GM18870 (cell line): ENCODE measurements at regions not wholly inside any gene's neighbourhood (a gene's known extent, or its start where the extent isn't known, plus 50 kb on each side); places are given as distances from the start of the nearest gene placed in this dataset.

Experiments used
- ATAC-seq: cut with Tn5 transposase; IDR thresholded peaks from one replicate; pipeline ENCODE4 v1.9.1; 2021; ENCODE audit warnings: moderate library complexity; ENCODE audit not compliant: unreplicated experiment

DNA sequence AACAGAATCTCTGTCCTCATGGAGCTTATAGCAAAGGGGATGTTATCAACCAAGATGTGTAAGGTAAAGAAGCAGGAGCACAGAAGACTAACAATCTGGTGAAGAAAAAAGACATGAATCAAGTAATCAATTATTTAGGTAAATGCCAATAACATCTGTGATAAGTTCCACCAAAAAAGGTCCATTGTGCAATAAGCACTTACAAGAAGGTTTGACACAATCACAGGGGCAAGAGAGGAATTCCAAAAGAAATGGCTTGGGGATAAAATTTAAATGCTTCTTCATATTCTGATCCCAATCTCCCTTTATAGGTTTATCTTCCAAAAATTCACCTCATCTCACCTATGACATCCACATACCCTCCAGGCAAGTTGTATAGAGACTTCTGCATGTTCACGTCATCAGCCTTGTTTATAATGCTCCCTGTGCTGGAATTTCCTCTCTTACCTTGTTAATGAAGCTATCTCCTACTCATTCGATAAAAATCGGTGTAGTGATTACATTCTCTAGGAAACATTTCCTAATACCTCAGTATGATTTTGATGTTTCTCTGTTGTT, 53.6 kb upstream of the DPT start:
- ATAC-seq = no peak

DNA sequence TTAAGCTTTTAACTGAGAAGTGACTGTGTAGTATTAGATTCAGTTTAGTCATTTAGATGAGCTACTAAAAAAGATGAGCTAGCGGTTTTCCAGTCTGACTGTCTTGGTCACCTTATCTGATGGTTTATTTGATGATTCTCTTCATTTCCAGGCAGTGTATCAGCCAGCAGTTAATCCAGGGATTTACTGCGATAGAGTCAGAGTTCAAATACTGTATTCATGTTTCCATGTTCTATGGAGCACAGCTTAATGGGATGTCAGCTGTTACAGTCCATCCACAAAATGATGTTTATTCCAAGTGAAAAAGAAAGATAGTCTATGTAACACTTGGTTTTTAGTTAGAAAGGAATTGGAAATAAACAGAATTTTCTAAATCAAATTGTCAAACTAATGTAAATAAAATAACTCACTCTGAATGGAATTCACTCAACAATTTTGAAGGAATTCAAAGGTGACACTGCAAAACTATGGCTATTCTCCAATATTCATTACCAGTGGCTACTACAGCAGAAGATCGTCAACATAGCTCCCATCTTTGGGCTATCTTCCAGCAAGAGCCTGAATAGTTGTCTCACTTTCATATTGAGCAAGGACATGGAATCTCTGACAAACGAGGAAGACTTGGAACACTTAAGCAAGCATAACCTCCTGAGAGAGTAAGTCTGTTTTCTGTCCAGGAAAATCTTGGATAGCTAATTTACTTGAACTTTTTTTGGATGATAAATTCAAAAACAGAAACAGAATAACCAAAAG, 54.6 kb upstream of the DPT start:
- no peak for ATAC-seq

DNA sequence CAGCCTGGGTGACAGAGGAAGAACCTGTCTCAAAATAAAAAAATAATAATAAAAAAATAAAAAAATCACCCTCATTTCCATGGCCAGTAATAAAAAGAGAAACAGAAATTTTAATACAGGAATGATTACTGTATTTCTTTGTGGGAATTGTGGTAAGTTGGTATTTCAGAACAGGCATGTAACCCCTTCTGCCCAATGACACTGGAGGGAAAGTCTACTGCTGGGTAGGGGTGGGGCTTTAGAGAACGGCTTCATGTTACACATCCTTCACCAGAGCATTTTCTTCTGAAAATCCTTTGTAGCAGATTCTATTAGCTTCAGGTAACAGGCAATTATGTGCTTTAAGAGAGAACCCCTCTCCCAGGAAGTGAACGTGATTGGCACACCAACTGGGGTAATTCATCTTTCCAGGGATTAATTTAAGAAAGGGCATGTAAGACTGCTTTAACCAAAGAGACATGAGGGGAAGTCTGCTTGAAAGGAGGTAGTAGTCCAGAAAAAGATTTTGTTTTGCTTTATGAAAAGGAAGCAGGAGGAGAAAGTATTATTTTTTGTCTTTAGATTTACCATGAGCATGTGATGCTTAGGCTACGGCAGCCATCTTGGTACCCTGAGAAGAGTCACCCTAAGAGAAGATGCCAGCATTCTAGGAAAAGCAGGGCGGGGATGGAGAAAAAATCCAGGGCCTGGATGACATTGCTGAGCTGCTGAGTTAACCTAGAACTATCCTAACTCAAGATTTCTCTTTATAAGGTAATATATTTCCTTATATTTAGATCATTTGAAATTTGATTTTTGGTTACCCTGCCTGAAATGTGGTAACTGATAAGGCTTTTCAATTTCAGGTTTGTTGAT, 57.7 kb upstream of the DPT start:
- no peak for ATAC-seq

DNA sequence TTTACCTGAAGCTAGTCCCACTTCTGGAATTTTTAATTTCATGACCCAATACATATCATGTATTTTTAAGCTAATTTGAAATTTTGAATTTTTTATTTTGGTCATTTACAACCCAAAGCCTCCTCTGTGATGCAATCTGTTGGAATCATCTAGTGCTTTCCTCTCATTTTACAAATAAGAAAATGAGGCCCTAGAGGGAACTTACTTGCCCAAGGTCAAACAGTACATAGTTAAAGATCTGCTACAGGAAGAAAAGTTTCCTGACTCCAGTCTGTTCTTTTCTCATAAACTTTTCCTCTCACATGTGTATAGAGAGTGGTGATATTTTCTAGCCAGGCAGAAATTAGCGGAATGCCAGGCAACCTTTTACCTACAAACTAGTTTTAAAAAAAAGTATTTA, 59.3 kb upstream of the DPT start:
- no peak for ATAC-seq

DNA sequence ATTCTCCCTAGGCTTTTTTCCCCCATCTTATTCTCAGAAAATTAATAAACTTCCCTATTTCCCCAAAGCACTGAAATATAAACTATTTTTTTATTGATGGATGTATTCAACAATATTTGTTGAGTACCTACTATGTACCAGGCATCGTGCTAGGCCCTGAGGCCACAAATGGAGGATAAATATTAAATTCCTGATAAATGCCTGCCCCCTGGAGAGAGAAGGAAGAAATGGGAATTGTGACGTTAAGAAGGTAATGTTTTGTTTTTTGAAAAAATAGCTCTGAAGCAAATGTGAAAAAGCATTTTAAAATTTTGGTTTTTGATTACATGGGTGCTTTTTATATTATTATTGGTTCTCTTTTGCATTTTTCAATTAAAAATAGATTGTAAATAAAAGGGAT, 60.5 kb upstream of the DPT start:
- ATAC-seq = no peak

DNA sequence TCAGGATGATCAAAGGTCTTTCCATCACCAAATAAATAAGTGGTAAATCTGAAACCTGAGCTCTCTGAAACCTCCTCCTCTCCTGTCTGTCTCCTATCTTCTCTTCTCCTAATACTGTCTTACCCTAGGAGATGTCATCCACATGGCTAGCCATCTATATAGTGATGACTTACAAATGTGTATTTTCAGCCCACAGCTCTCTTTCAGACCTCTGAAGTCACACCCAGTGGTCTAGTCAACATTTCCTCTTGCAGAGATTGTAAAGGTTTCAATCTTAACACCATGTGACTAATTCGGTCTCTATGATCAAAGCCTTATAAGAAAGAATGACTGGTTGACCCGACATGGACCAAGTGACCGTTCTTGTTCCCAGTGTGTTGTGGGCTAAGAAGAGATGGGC, 63.1 kb upstream of the DPT start:
- no peak for ATAC-seq

DNA sequence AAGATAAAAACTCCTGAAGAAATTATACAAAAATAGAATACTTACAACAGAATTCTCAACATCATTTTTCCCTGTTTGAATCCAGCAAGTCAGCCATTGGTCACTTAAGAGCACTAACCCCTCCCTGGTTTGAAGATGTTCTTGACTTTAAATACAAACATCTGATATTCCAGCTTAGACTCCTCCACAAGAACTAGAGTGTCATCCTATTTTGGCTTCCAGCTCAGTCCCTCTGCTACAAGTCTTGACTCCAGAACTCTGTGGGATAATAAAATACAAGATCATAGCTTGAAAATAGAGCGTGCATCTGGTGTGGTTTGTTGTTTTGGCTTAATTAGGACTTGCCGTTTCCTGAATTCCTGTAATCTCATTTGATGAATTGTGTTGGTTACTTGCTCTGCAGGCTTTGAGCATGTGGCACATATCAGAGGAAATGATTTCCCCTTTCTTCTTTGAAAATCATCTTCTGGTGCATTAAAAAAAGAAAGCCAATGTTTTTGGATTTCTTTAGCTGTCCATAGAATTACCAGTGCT, 63.7 kb upstream of the DPT start:
- no peak for ATAC-seq

DNA sequence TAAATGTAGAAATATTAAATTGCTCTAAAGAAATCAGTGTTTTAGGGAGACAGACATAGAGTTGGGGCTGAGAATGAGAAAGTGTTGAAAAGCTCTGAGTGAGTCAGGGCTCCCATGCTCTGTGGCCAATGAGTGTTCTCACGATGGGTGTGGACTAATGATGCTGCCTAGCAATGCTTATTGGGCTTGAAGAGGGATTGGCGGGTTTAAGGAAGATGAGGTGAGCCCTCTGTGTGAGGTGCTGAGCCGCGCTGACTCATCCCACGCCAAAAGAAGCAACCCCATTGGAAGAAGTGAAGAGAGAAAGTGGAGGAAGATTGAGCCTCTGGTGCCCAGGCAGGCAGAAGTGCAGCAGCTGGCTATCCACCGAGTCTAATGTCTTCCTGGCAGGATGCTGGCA, 65.1 kb upstream of the DPT start:
- no peak for ATAC-seq

DNA sequence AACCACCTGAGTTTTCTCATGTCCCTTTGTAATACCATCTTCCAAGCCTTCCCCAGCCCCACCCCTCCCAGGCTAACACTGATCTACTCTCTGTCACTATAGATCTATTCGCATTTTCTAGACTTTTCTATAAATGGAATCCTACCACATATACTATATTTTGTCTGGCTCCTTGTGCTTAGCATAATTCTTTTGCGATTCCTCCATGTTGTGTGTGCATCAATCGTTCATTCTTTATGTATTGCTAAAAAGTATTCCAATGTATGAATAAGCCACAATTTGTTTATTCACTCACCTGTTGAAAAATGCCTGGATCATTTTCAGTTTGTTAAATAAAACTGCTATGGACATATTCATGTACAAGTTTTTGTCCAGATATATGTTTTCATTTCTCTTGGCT, 66.7 kb upstream of the DPT start:
- ATAC-seq = no peak

DNA sequence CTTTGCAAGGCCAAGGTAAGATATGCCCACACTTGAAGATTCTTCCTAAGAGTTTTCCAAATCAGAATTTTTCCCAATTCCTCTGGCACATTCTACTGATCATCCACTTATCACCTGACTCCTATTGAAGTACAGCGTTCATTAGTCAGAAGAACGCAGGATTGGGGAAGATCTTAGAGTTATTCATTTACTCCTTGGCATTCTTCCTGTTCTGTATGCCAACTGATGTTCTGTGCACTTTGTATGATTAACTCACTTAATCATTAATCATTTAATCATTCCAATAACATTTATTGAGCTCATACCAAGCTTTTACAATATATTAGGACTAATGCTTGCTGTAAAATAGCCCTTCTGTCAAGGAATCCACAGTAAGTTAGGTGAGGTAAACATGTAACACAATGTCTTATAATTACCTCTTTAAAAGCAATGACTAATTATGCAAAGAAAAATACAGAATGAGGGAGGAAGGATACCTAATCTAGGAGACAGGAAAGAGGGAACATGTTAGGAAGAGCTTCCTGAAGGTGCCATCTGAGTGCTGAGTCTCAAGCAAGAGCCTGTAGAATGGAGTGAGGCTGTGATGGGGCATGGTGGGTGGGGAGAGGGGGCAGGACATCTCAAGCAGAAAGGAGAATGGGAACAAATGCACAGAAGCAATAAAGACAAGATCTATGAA, 71.1 kb upstream of the DPT start:
- ATAC-seq = no peak

DNA sequence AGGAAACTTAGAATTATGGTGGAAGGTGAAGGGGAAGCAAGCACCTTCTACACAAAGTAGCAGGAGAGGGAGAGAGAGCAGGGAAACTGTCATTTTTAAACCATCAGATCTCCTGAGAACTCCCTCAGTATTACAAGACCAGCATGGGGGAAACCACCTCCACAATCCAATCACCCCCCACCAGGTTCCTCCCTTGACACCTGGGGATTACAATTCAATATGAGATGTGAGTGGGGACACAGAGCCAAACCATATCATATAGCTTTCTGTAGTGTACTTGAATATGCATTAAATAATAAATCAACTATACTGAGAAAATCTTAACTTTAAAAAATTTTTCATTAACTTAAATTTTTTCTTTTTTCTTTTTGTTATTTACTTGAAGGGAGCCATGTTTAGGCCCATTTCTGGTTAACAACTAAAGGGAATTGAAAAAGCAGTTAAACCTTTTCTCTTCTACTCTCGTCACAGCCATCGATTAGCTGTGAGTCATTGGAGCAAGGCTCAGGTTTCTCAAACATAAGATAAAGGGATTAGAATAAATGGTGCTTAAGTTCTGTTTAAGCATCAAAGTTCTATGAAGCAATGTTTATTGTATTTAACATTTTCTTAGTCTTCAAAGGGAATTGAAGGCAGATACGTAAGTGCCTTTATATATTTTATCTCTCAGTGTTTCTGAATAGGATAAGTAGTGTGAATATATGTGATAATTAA, 72.2 kb upstream of the DPT start:
- ATAC-seq = no peak

DNA sequence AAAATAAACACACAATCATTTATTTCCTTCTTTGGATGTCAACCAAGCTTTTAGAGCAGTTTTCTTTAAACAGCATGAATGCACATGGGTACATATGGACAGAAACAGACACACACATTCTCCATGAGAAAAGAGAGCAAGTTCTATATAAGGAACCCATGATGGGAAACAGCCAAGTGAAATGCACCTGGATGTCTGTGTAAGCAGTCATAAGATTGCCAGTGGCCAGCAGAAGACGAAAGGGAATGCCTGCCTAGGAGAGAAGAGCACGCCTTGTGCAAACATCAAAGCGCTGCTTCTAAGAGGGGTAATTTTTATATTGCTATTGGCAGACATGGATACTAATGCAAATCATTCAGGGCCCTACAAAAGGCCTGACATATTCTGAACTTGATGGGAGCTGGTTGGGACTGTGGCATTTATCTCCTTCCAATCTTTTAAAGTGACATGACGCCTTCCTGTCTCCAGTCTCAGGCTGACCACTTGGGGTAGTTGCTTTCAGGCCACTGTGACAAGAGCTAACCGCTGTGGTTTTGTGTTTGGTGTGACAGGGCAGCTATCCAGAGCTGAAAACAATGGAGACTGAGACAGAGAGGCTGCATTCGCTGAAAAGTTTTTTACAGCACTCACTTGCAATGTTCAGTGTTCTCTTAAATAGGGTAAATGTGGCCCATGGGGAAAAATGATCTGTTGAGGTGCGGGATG, 75.0 kb upstream of the DPT start:
- no peak for ATAC-seq

DNA sequence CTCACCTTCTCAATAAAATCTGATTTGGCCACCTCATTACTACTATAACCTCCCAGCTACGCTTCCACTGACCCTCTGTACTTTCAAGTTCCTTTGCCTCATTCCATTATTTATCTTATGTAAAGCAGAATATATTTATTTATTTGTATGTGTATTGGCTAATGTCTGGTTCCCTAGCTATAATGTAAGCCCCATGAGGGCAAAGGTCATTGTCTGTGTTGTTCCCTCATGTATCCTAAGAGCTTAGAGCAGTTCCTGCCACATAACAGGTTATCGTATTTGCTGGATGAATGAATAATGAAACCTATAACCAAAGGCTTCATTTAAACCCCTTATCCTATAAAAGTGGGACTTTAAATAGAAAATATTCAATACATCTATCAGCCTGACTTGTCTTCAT, 77.9 kb upstream of the DPT start:
- no peak for ATAC-seq

DNA sequence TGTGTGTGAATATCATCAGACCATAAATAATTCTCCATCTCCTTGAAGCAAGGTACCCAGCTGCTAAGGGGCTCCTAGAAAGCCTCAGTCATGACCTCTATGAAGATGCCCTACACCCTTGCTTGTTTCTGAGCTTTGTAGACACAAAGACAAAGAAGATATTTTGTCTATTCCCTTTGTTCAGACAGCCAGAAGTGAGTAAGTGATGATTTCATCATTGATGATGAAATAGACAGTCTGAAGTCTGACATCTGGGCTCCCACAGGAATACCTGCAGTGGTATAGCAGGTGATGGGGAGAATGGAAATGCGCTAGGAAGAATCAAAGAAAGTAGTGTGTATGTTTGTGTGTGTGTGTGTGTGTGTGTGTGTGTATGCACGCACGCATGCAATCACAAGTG, 82.2 kb upstream of the DPT start:
- ATAC-seq = no peak

DNA sequence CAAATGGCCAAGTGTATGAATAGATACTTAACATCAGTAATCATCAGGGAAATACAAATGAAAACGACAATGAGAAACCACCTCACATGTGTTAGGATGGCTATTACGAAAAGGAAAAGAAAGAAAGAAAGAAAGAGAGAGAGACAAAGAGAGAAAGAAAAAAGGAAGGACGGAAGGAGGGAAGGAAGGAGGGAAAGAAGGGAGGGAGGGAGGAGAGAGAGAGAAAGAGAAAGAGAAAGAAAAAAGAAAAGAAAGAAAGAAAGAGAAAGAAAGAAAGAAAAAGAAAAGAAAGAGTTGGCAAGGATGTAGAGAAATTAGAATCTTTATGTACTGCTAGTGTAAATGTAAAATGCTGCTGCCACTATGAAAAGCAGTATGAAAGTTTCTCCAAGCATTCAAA, 90.7 kb upstream of the DPT start:
- ATAC-seq = no peak

DNA sequence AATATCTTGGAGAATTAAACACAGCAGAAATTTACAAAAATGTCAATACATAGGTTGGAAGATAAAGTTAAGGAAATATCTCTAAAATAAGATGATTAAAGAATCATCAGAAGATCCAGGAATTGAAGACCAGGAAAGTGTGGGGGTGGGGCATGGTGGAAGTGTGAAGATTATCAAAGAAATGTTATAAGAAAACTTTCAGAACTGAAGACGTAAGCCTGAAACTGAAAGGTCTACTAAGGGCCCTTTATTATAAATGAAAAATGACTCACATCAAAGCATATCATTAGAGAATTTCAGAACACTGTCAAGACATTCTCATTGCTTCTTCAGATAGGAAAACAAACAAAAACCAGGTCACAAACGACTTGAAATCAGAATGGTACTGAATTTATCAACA, 92.4 kb upstream of the DPT start:
- ATAC-seq = no peak

DNA sequence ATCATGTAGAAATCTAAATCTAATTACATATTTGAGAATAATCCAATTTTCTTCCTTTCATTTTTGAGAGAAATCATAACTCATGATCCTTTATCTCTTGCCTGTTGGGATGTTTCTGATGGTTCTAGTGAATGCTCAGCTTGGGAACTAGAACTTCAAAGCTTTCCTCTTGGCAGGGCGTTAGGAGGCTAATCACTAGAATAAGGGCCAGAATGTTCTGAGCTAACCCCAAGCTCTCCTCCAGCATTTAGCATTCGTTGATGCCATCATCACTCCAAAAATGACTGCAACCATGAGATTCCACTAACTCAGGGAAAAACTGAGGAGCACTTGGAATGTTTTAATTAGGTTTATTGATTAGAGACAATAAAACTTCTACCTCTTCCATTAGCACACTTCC, 93.9 kb upstream of the DPT start:
- ATAC-seq = no peak

DNA sequence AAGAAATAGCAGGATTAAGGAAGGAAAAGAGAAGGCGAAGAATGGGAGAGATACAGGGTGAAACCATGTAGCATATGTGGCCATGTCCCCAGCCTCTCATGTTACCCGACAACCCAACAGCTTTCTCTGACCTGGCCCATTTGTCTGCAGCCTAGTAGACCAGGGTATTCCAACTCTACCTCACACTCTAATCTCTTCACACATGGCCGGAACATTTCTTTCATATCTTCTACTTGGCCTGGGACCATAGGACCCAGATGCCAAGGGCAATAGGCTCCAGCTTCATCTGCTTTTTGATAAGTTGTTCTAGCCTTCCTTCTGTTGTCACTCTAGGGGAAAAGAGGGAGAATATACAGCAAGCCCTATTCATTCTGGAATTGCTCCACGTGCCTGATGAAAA, 95.0 kb upstream of the DPT start:
- ATAC-seq = no peak

DNA sequence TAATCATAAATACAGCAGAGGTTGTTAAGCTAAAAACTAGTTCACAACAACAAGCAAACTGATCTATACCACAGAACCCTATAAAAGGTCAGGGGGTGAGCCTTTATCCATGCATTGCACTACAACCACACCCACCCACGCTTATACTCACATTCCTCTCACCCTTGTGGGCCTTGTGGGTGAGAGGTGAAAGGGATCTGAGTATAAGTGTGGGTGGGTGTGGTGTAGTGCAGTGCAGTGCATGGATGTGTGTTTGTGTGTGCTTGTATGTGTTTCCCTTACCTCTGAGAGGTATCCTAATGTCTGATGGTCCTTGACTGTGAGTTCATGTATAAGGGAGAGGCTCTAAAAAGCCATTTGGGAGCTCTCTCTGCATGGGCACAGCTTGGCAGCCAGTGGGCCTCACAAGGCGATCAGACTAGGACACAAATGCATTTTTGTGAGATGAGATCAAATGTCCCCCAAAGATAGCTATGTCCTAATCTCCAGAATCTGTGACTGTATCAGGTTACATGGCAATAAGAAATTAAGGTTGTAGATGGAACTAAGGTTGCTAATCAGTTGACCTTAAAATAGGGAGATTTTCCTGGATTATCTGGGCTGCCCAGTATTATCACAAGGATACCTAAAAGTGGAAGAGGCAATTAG, 95.5 kb upstream of the DPT start:
- no peak for ATAC-seq

DNA sequence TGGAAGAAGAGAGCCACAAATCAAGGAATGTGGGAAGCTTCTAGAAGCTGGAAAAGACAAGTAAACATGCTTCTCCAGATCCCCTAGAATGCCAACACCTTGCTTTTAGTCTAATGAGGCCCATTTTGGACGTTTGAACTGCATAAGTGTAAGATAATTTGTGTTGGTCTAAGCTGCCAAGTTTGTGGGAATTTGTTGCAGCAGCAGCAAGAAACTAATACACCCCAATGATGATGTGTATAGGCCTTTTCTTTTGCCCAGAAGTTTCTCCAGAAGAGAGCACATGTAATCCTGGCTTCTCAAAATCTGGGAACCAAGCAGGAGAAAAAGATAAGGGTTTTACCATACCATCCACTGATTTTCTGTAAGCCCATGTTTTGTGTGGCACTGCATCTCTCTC, 96.1 kb upstream of the DPT start:
- no peak for ATAC-seq
